CD4-positive, alpha-beta T cell (primary cell): ENCODE measurements at regions not wholly inside any gene's neighbourhood (a gene's known extent, or its start where the extent isn't known, plus 50 kb on each side); places are given as distances from the start of the nearest gene placed in this dataset.

Experiments
- ATAC-seq: fragments of 200-7000 bp; cut with Tn5 transposase; one replicate; pipeline ENCODE4 v1.10.0; 2022; ENCODE audit warnings: mild to moderate bottlenecking; ENCODE audit not compliant: poor library complexity
- CTCF ChIA-PET: fragments of 350-600 bp; sonication (Branson Sonifier 250); formaldehyde crosslinking; loops from one replicate; lab custom pipeline; 2021; ENCODE audit warnings: antibody characterized with exemption, inconsistent platforms; lab: Charles Lee
- POLR2A ChIA-PET: fragments of 350-600 bp; sonication (Branson Sonifier 250); formaldehyde crosslinking; loops from one replicate; lab custom pipeline; 2021; ENCODE audit warnings: antibody characterized with exemption, inconsistent platforms; lab: Charles Lee
- DNase-seq, 14 experiments: peaks; one replicate each; pipeline ENCODE4 v3.0.0-alpha.2; 2013 to 2020; ENCODE audit warnings: mixed read lengths in 2 of 14
- H3K27ac ChIP-seq, 2 donors: one replicate each; pipeline versions ENCODE4 v1.5.1 to v1.7.0; 2013; ENCODE audit warnings: low read length in 2 of 2, low read depth in 1 of 2, mild to moderate bottlenecking in 1 of 2
- H3K27me3 ChIP-seq, 2 experiments: 1 replicate in 1 of 2; 2 replicates in 1 of 2; pipeline versions ENCODE4 v1.6.1 to v1.7.0; 2013; ENCODE audit warnings: low read length in 2 of 2, control low read depth in 1 of 2, mild to moderate bottlenecking in 1 of 2, moderate library complexity in 1 of 2; ENCODE audit not compliant: insufficient read depth in 2 of 2, control insufficient read depth in 1 of 2
- H3K36me3 ChIP-seq: one replicate; pipeline ENCODE4 v1.6.1; 2013; ENCODE audit warnings: low read length, control low read depth; ENCODE audit not compliant: insufficient read depth
- H3K4me1 ChIP-seq: one replicate; pipeline ENCODE4 v1.6.1; 2013; ENCODE audit warnings: low read length, control low read depth; ENCODE audit not compliant: insufficient read depth
- H3K4me3 ChIP-seq: one replicate; pipeline ENCODE4 v1.5.1; 2013; ENCODE audit warnings: mild to moderate bottlenecking, low read length, moderate library complexity
- H3K9me3 ChIP-seq, 2 experiments: 1 replicate in 1 of 2; 2 replicates in 1 of 2; pipeline versions ENCODE4 v1.6.1 to v1.7.0; 2013; ENCODE audit warnings: low read length in 2 of 2, mild to moderate bottlenecking in 2 of 2, control low read depth in 1 of 2, moderate library complexity in 1 of 2; ENCODE audit not compliant: control insufficient read depth in 1 of 2, insufficient read depth in 1 of 2
- H3K27ac Mint-ChIP-seq: one replicate; pipeline ENCODE4 v1.8.0; 2020; ENCODE audit warnings: mixed read lengths
- H3K27me3 Mint-ChIP-seq: one replicate; pipeline ENCODE4 v1.8.0; 2021; ENCODE audit warnings: mixed read lengths
- H3K36me3 Mint-ChIP-seq: one replicate; pipeline ENCODE4 v1.8.0; 2021; ENCODE audit warnings: low read depth, mixed read lengths
- H3K4me1 Mint-ChIP-seq: one replicate; pipeline ENCODE4 v1.8.0; 2021; ENCODE audit warnings: low read depth, mixed read lengths
- H3K4me3 Mint-ChIP-seq: one replicate; pipeline ENCODE4 v1.8.0; 2020; ENCODE audit warnings: mild to moderate bottlenecking, mixed read lengths
- H3K9me3 Mint-ChIP-seq: one replicate; pipeline ENCODE4 v1.8.0; 2020; ENCODE audit warnings: mixed read lengths
- CTCF ChIP-seq: fragments of 200-600 bp; IDR thresholded peaks from one replicate; pipeline ENCODE4 v1.8.0; 2022; ENCODE audit warnings: antibody characterized with exemption, mild to moderate bottlenecking
- intact Hi-C, 2 experiments: fragments of 100-400 bp; cut with DNase I in 1 of 2; cut with micrococcal nuclease in 1 of 2; formaldehyde crosslinking; loops; one replicate each; pipeline versions ENCODE4 v1.15.1 to v1.9.0; 2023 to 2025; cut with DNase I, micrococcal nuclease

DNA sequence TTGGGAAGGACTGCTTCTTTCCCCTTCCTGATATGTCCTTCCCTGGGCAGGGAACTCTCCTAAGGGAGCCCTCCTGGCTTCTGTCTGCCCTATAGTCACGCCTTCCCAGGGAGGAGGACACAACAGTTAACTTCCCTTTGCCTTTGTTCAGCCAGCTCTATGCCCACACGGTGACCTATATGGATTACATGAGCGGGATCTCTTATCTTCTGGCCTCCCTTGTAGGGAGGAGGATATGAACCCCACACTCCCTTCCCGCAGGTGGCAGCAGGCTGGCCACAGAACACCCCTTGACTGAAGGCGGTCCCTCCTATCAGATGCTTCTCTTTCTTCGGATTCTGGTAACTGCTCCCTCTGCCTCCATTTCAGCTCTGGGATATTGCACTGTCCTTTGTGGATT lies 135.6 kb upstream of the MAX start:
- intact Hi-C loops = no loop called here
- Histone ChIP-seq H3K27ac (no peak overlapping the region), H3K36me3 (no peaks in the 10 kb centered on the region), H3K27me3 (no peaks in the 10 kb centered on the region), H3K4me3 (no peak overlapping the region), H3K9me3 (no peaks in the 10 kb centered on the region), H3K4me1 (peaks cover 5% of the 10 kb centered on the region)
- ChIA-PET POLR2A (no interaction called here), CTCF (no interaction called here)
- H3K27me3 Mint-ChIP-seq = no peaks in the 10 kb centered on the region
- H3K9me3 Mint-ChIP-seq = no peaks in the 10 kb centered on the region
- no peak for TF ChIP-seq CTCF
- DNase-seq (no peak), ATAC-seq (no peak)
- no peak overlapping the region for H3K4me3 Mint-ChIP-seq
- no peak overlapping the region for H3K27ac Mint-ChIP-seq
- H3K36me3 Mint-ChIP-seq = no peaks in the 10 kb centered on the region
- H3K4me1 Mint-ChIP-seq = peaks cover 17% of the 10 kb centered on the region

GRCh38 chr14:65238456-65238855 lies 136.1 kb upstream of the MAX start:
- Mint-ChIP-seq H3K9me3 (no peaks in the 10 kb centered on the region), H3K4me3 (no peak overlapping the region), H3K4me1 (peaks cover 14% of the 10 kb centered on the region), H3K27ac (no peak overlapping the region), H3K36me3 (no peaks in the 10 kb centered on the region), H3K27me3 (no peaks in the 10 kb centered on the region)
- DNase-seq = no peak
- intact Hi-C loops = no loop called here
- peaks cover 5% of the 10 kb centered on the region for H3K4me1 ChIP-seq
- no peak for ATAC-seq
- H3K36me3 ChIP-seq = no peaks in the 10 kb centered on the region
- ChIA-PET POLR2A (interaction anchor here (0.6 kb wide), 1 partner anchor 840 kb away, joined by 3 read pairs; no protein-coding TSS in a partner anchor), CTCF (no interaction called here)
- H3K4me3 ChIP-seq = no peak overlapping the region
- no peaks in the 10 kb centered on the region for H3K27me3 ChIP-seq
- no peaks in the 10 kb centered on the region for H3K9me3 ChIP-seq
- no peak overlapping the region for H3K27ac ChIP-seq
- TF ChIP-seq CTCF = no peak

- DNase-seq (no peak), ATAC-seq (no peak)
- CTCF ChIA-PET = no interaction called here
- no peaks in the 10 kb centered on the region for H3K36me3 ChIP-seq
- H3K9me3 Mint-ChIP-seq = no peaks in the 10 kb centered on the region
- H3K27ac Mint-ChIP-seq = no peak overlapping the region
- no peaks in the 10 kb centered on the region for H3K27me3 ChIP-seq
- H3K4me1 Mint-ChIP-seq = peaks cover 5% of the 10 kb centered on the region
- H3K9me3 ChIP-seq = no peaks in the 10 kb centered on the region
- no peaks in the 10 kb centered on the region for H3K27me3 Mint-ChIP-seq
- no peak overlapping the region for H3K4me3 ChIP-seq
- peaks cover 14% of the 10 kb centered on the region for H3K4me1 ChIP-seq
- TF ChIP-seq CTCF = no peak
- POLR2A ChIA-PET = interaction anchor here (0.6 kb wide), 1 partner anchor 839 kb away, joined by 3 read pairs; no protein-coding TSS in a partner anchor
- no peaks in the 10 kb centered on the region for H3K36me3 Mint-ChIP-seq
- no peak overlapping the region for H3K27ac ChIP-seq
- intact Hi-C loops = no loop called here
- no peak overlapping the region for H3K4me3 Mint-ChIP-seq
Measured at GRCh38 chr14:65239143-65239937, 137.0 kb upstream of the MAX start.
